ENCODE measurements at regions not wholly inside any gene's neighbourhood (a gene's known extent, or its start where the extent isn't known, plus 50 kb on each side); places are given as distances from the start of the nearest gene placed in this dataset.

DNA sequence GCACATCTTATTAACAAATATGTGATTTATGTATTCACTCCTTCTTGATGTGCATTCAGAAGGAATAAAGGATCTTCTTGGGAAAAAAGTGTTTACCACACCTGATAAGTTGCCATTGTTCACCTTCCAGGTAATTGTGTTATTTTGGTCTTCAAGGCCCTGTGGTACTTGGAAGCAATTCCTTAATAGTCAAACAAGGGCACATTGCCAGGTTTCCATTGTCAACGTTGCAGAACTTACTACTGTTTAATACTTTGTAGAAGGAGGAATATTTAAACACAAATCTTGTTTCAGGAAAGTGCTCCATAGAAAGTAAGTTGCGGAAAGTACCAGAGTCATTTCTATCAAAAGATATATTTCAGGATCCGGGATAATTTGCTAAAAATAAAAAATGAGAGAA lies 129.5 kb upstream of the SGK1 start:
- no peaks in the 10 kb centered on the region for H3K36me3 Mint-ChIP-seq (ENCODE audit: insufficient read depth, unreplicated experiment)
- no peaks in the 10 kb centered on the region for H3K9me3 Mint-ChIP-seq (ENCODE audit: low read depth, unreplicated experiment)
- CTCF ChIA-PET, result no interaction called here
- no peak overlapping the region for H3K4me3 Mint-ChIP-seq (ENCODE audit: low read depth, unreplicated experiment)
- H3K27me3 Mint-ChIP-seq (ENCODE audit: unreplicated experiment), result no peaks in the 10 kb centered on the region
- no peak overlapping the region for H3K27ac Mint-ChIP-seq (ENCODE audit: unreplicated experiment)
- intact Hi-C loops (cut with micrococcal nuclease; ENCODE audit: unreplicated experiment), result no loop called here
- no peaks in the 10 kb centered on the region for H3K4me1 Mint-ChIP-seq (ENCODE audit: low read depth, unreplicated experiment)
- no peak for DNase-seq
- TF ChIP-seq, protein P1, sequence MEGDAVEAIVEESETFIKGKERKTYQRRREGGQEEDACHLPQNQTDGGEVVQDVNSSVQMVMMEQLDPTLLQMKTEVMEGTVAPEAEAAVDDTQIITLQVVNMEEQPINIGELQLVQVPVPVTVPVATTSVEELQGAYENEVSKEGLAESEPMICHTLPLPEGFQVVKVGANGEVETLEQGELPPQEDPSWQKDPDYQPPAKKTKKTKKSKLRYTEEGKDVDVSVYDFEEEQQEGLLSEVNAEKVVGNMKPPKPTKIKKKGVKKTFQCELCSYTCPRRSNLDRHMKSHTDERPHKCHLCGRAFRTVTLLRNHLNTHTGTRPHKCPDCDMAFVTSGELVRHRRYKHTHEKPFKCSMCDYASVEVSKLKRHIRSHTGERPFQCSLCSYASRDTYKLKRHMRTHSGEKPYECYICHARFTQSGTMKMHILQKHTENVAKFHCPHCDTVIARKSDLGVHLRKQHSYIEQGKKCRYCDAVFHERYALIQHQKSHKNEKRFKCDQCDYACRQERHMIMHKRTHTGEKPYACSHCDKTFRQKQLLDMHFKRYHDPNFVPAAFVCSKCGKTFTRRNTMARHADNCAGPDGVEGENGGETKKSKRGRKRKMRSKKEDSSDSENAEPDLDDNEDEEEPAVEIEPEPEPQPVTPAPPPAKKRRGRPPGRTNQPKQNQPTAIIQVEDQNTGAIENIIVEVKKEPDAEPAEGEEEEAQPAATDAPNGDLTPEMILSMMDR (IDR thresholded peaks at IDR 0.05; ENCODE audit: unreplicated experiment), result no peak
- BruUV-seq (replicated peaks), result no TSS peak

DNA sequence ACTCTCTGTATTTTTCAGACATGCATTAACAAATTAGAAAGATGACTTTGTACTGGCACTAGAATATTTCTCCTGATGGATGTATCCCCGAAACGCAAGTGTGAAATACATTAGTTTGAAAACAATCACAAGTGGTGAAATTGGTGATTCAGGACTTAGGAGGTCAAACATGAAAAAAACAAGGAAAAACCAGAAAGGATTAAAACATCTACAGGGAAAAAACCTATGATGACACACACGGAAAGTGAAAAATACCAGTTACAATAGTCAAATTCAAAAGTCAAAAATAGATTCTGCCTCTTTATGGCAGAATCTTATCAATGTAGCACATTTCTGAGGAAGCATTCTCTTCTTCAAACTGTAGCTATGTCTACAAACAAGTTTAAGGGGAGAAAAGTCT lies 129.0 kb upstream of the SGK1 start:
- H3K4me1 Mint-ChIP-seq (ENCODE audit: low read depth, unreplicated experiment), result no peaks in the 10 kb centered on the region
- no TSS peak for BruUV-seq (replicated peaks)
- CTCF ChIA-PET, result no interaction called here
- intact Hi-C loops (cut with micrococcal nuclease; ENCODE audit: unreplicated experiment), result no loop called here
- no peak overlapping the region for H3K4me3 Mint-ChIP-seq (ENCODE audit: low read depth, unreplicated experiment)
- H3K9me3 Mint-ChIP-seq (ENCODE audit: low read depth, unreplicated experiment), result no peaks in the 10 kb centered on the region
- no peaks in the 10 kb centered on the region for H3K27me3 Mint-ChIP-seq (ENCODE audit: unreplicated experiment)
- H3K36me3 Mint-ChIP-seq (ENCODE audit: insufficient read depth, unreplicated experiment), result no peaks in the 10 kb centered on the region
- TF ChIP-seq, protein P1 (IDR thresholded peaks at IDR 0.05; ENCODE audit: unreplicated experiment), result no peak
- DNase-seq, result no peak
- no peak overlapping the region for H3K27ac Mint-ChIP-seq (ENCODE audit: unreplicated experiment)

DNA sequence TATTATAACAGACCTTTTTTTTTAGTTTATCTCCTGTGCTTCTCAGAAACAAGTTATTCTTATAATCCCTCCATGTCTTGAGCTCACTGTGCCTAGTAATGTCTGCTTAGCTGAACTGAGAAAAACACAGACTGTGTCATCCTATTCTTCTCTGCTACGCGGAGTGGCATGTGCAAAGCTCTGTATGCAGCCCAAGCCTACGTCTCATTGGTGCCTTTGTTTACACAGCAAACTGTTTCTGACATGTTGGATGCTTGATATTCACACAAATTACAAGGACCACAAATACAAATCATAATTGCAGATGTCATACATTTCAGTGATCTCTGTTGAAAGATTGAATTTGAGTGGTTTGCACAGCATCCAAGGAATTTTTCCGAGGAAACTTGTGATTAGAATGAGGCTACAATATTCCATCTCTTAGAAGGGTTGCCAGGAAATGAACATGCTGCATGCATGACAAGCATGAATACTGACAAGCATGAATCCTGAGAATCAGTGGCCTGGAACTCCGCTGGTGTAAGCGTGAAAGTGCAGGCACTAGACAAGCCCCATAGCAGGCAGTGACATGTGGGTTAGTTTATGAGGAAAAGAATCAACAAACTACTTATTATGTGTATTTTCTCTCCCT lies 128.4 kb upstream of the SGK1 start:
- no TSS peak for BruUV-seq (replicated peaks)
- Mint-ChIP-seq H3K9me3 (ENCODE audit: low read depth, unreplicated experiment) (no peaks in the 10 kb centered on the region), H3K27me3 (ENCODE audit: unreplicated experiment) (no peaks in the 10 kb centered on the region), H3K4me1 (ENCODE audit: low read depth, unreplicated experiment) (no peaks in the 10 kb centered on the region), H3K27ac (ENCODE audit: unreplicated experiment) (no peak overlapping the region), H3K36me3 (ENCODE audit: insufficient read depth, unreplicated experiment) (no peaks in the 10 kb centered on the region), H3K4me3 (ENCODE audit: low read depth, unreplicated experiment) (no peak overlapping the region)
- CTCF ChIA-PET, result no interaction called here
- TF ChIP-seq, protein P1 (IDR thresholded peaks at IDR 0.05; ENCODE audit: unreplicated experiment), result no peak
- no peak for DNase-seq
- intact Hi-C loops (cut with micrococcal nuclease; ENCODE audit: unreplicated experiment), result no loop called here

DNA sequence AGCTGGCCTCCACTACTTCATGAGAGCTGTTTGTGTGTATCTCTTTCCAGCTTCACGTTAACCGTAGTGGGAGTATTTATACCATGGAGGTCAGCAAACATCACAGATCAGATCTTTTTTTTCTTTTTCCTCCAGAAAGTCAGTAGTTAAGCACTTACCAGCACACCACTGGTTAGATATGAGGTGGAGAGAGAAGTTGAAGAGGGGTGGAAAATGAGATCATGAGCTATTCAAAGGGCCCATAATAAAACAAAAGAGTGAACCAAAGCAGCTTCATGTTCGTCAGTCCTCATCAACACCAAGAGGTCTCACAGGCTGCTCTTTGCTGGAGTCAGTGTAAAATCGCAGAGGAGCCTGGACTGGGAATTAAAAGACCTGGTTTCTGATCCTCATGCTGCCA lies 125.1 kb upstream of the SGK1 start:
- Mint-ChIP-seq H3K4me1 (ENCODE audit: low read depth, unreplicated experiment) (no peaks in the 10 kb centered on the region), H3K4me3 (ENCODE audit: low read depth, unreplicated experiment) (no peak overlapping the region), H3K9me3 (ENCODE audit: low read depth, unreplicated experiment) (no peaks in the 10 kb centered on the region), H3K27ac (ENCODE audit: unreplicated experiment) (no peak overlapping the region), H3K27me3 (ENCODE audit: unreplicated experiment) (no peaks in the 10 kb centered on the region), H3K36me3 (ENCODE audit: insufficient read depth, unreplicated experiment) (no peaks in the 10 kb centered on the region)
- no TSS peak for BruUV-seq (replicated peaks)
- CTCF ChIA-PET, result no interaction called here
- intact Hi-C loops (cut with micrococcal nuclease; ENCODE audit: unreplicated experiment), result no loop called here
- TF ChIP-seq, protein P1 (IDR thresholded peaks at IDR 0.05; ENCODE audit: unreplicated experiment), result no peak
- DNase-seq, result no peak
